NCI-H1930 (cell line): ENCODE measurements at regions not wholly inside any gene's neighbourhood (a gene's known extent, or its start where the extent isn't known, plus 50 kb on each side); places are given as distances from the start of the nearest gene placed in this dataset.

Experiments used
- DNase-seq, 2 experiments: peaks; one replicate each; lab custom pipeline; 2025; lab: John Stamatoyannopoulos, UW

DNA sequence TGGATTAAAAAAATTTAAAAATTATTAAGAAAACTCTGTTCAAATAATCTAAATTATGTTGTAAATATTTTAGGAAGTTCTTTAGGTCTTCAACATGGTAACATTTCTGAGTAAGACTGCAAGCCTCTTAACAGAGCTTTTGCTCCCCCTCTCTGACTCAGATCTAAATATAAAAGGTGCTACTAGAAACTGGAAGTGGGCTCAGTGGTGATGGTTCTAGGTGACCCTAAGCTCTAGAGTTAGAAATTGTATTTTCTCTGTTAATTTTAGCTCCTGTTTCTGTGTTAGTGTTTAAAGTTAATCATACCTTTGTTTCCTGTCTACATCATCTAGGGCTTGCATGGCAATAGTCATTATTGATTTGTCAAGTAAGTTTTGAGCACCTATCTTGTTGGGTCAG is 159.9 kb upstream of the MEIS2 start:
- no peak for DNase-seq

DNA sequence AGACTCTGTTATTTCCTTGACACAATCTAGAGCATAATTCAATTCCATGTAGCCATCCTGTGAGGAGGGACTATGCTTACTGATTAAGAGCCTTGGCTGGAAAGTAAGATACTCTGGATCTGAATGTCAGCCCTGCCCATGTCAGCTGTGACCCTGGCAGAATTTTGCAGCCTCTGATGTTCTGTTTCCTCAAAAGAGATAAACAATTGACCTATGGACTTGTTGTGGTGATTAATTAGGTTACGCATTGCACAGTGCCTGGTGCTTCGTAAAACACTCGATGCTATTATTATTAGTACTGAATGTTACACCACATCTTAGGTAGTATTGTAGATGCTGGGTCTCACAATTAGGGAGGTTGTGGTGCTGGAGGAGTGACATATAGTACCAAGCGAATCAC is 161.3 kb upstream of the MEIS2 start:
- no peak for DNase-seq

DNA sequence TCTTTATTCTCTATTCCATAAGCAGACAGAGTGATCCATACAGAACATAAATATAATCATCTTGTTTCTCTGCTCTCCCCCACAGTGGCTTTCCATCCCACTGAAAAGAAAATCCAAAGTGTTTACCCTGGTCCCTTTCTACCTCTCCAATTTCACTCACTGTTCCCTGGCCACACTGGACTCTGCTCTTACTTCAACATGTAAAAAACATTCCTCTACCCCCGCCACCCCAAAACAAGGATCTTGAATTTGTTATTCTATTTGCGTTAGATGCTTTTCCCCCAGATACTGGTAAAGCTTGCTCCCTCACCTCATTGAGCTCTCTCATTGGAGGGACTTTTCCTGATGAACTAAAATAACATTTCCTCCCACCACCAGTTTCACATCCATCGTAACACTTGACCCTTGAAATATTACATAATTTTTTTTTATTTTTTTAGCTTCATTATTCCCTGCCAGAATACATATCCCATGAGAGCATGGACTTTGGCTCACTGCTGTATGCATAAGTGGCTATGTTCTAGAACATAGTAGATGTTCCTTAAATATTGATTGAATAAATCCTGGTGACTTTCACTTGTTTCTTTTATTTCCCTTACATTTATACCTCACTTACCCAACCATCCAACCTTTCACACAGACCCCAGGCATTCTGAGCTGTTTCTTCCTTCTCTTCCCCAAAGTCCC is 162.7 kb upstream of the MEIS2 start:
- DNase-seq, result no peak

GRCh38 chr15:37289109-37289765 is 188.9 kb upstream of the MEIS2 start:
- DNase-seq, result no peak

DNA sequence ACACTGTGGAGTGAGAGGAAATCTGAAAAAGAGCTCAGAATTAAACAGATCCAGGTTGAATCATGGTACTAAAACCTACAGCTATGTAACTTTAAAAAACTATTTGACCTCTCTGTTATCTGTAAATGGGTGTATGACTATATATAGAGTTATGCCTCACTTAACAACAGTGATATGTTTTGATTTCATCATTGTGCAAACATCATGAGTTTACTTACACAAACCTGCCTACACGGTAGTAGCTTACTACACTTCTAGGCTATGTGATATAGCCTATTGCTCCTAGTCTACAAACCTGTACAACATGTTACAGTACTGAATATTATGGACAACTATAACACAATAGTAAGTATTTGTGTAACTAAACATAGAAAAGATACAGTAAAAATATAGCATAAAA is 191.6 kb upstream of the MEIS2 start:
- no peak for DNase-seq

- no peak for DNase-seq
Measured at GRCh38 chr15:37298271-37298670, 197.9 kb upstream of the MEIS2 start.

- DNase-seq, result no peak
Measured at GRCh38 chr15:37339437-37339836, 239.1 kb upstream of the MEIS2 start.

DNA sequence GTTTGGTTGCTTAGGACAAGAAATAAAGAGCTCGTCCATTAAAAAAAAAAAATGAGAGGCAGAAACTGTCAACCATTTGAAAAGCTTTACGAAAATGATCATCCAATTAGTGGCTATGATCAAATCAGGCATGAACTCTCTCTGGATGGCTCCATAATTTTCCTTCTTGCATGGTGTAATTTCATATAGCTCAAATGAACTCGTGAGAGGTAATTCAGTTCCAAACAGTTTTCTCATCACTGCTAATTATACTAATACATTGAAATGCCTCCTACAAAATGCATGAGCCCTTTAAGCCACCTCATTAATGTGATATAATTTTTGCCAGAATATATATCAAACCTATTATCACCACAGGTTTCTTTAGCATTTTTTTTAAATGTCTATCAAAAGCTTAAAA is 239.5 kb upstream of the MEIS2 start:
- no peak for DNase-seq

GRCh38 chr15:37340438-37340837 is 240.1 kb upstream of the MEIS2 start:
- no peak for DNase-seq

DNA sequence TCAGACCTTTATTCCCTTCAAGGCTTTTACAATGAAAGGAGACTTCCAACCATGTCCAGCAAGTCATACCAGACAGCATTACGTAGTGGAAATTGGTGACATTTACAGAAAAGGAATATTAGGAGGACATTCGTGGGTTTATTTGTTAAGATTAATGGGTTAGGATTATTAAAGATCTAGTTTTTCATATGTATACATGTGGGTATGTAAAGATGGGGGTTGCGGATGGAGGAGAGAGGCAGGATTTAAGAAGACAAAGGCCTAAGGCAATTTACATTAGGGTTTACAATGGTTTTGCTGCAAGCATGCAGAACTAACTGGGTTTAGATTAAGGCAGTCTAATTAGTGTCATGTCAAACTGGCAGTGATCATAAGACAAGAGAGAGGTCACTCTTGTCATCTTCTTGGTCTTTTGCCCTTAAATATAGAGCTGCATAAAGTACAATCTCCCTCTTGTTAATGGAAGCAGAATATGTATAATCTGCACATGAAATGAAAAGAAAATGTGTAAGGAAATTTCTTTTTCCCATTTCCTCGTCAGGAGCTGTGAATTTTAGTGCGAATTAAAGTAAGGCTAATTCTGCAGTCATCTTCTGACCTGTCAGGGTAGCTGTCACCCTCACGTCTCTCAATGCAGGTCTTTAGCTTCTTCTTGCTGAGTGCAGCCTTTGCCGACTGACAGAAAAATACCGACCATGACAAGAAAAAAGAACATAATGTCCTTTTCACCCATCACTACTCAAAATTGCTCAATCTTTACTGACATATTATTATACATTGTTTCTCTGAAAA is 258.9 kb upstream of the MEIS2 start:
- DNase-seq, result no peak

DNA sequence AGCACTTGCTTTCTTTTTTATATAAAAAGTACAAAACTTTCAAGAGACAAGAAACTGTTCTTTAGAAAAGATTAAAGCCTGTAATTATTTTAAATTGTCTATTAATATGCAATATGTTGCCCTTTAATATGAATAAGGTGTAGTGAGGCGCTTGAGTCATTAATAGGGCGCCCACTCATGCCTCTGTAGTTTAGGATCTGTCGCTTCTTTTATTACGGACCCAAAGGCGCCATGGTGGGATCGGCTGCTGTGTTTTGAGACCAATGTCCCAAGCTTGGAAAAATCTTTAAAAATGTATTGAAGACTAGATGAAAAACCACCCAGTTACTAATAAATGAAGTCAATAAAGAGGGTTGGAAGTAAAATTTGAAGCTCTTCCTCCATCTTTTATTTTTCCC is 259.5 kb upstream of the MEIS2 start:
- no peak for DNase-seq

- DNase-seq, result no peak
Measured at GRCh38 chr15:37360724-37361123, 260.4 kb upstream of the MEIS2 start.

- no peak for DNase-seq
Measured at GRCh38 chr15:37361621-37362020, 261.3 kb upstream of the MEIS2 start.

GRCh38 chr15:37362414-37362813 is 262.1 kb upstream of the MEIS2 start:
- no peak for DNase-seq

DNA sequence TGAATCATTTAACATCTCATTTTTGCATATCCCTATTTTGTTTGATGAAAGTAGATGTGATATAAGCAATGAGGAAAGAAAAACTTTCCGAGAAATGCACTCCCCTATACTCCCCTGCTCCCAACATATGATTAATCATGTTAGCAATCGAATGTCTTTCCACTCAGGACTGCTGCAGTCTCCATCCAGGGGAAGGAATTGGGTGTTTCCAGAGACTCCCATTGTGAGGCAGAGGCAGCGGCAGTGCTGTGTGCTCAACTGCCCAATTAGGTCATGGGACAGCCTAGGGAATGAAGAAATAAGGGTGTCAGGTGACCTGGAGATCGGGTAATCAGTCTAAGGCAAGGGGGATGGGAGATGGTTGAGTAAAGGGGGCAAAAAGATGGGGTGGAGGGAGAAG is 268.6 kb upstream of the MEIS2 start:
- no peak for DNase-seq

- DNase-seq, result no peak
Measured at GRCh38 chr15:37370941-37371340, 270.6 kb upstream of the MEIS2 start.

- DNase-seq, result no peak
Measured at GRCh38 chr15:37372064-37372463, 271.7 kb upstream of the MEIS2 start.

DNA sequence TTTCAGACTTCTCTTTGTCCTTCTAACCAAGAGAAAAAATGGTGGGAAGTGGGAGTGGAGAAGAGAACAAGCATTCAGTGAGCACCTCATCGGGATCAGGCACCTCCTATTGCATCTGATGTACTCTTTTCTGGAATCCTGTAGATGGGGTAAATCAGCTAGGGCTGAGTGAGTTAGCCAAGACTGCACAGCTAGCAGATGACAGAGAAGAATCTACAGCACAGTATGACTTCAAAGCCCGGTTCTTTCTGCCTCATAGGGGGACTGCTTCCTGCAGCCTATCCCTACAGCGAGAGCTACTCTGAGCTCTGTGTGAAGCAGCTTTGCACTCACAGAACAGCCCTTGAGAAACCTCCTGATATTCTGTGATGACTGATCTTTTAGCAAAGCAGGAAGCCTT is 275.2 kb upstream of the MEIS2 start:
- no peak for DNase-seq

GRCh38 chr15:37377428-37377827 is 277.1 kb upstream of the MEIS2 start:
- DNase-seq, result no peak

- no peak for DNase-seq
Measured at GRCh38 chr15:37394402-37395099, 294.2 kb upstream of the MEIS2 start.

DNA sequence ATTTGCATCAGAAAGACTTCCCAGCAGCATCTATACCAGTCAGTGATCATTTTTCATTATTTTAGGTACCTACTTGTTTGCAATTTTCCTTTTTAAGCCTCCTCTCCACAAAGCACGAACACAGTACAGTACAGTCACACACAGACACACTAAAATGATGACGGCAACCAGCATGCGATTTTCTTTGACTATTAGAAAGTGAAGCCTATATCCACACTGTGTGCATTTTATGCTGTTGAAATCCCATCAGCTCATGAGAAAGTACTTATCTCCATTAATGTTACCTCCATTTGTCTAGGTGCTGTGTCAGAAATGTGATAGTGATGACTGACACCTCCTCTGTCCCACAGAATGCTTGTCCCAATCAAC is 294.7 kb upstream of the MEIS2 start:
- no peak for DNase-seq

GRCh38 chr15:37397266-37398022 is 297.1 kb upstream of the MEIS2 start:
- DNase-seq, result peak in 1 of 2 experiments; percentile 5
